ENCODE measurements at regions not wholly inside any gene's neighbourhood (a gene's known extent, or its start where the extent isn't known, plus 50 kb on each side); places are given as distances from the start of the nearest gene placed in this dataset.

DNA sequence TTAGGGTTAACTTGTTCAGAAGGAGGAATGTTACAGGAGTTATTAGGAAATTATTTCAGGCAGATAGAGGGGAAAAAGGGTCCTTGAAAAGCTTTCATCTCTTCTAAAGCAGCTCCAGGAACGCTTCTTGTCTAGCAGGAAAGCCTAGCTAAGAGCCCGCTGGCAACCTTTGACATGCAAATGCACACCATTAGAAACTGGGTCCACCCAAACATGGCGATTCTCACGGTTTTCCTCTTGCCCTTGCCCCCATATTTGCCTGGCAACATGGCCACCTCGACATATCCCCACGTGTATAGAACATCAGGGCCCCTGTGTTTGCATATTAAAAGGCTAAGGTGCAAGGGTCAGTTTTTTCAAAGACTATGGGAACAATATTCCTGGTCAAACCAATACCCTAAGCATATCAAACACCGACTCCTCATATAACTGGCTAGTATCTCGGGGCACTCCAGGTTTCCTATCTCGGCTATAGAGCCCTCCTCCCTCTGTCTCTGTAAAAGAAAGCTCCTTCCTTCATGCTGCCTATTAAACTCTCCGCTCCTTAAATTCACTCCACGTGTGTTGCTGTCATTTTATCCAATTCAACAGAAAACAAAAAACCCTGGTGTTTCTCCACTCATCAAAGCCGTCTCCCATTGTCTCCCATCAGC is 268.9 kb upstream of the HSFY2 start:
- no peak for DNase-seq (ENCODE audit: low spot score in 2 of 2)
- no peak for TF ChIP-seq POLR2AphosphoS5 (IDR thresholded peaks at IDR 0.05)
- TF ChIP-seq POLR2A (IDR thresholded peaks at IDR 0.05), result no peak
- TF ChIP-seq, protein P1, sequence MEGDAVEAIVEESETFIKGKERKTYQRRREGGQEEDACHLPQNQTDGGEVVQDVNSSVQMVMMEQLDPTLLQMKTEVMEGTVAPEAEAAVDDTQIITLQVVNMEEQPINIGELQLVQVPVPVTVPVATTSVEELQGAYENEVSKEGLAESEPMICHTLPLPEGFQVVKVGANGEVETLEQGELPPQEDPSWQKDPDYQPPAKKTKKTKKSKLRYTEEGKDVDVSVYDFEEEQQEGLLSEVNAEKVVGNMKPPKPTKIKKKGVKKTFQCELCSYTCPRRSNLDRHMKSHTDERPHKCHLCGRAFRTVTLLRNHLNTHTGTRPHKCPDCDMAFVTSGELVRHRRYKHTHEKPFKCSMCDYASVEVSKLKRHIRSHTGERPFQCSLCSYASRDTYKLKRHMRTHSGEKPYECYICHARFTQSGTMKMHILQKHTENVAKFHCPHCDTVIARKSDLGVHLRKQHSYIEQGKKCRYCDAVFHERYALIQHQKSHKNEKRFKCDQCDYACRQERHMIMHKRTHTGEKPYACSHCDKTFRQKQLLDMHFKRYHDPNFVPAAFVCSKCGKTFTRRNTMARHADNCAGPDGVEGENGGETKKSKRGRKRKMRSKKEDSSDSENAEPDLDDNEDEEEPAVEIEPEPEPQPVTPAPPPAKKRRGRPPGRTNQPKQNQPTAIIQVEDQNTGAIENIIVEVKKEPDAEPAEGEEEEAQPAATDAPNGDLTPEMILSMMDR (IDR thresholded peaks at IDR 0.05), result no peak
- Histone ChIP-seq H3K27ac (no peak overlapping the region), H3K4me1 (no peaks in the 10 kb centered on the region), H3K36me3 (no peaks in the 10 kb centered on the region), H3K9me3 (no peaks in the 10 kb centered on the region), H3K4me3 (no peak overlapping the region), H3K27me3 (no peaks in the 10 kb centered on the region)
- intact Hi-C loops (cut with DNase I; ENCODE audit: low total_unique reads), result no loop called here

DNA sequence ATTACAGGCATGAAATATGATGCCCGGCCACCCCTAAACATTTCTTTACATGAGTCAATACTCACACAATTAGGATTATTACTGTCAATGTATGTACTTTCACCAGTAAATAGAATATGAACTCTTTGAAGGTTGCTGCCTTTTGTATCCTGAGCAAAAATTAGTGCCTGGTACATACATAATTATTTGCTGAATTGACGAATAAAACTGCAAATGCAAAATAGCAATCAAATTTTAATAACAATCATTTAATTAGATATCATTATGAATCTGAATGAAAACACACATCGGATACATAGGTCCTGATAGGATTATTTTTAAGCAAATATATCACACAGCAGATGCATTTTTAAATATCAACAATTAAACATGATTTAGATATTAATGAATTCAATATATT is 253.1 kb upstream of the HSFY2 start:
- no peaks in the 10 kb centered on the region for H3K4me1 ChIP-seq
- no peak for TF ChIP-seq POLR2A (IDR thresholded peaks at IDR 0.05)
- no peak for TF ChIP-seq POLR2AphosphoS5 (IDR thresholded peaks at IDR 0.05)
- TF ChIP-seq, protein P1 (IDR thresholded peaks at IDR 0.05), result no peak
- H3K36me3 ChIP-seq, result no peaks in the 10 kb centered on the region
- intact Hi-C loops (cut with DNase I; ENCODE audit: low total_unique reads), result no loop called here
- H3K9me3 ChIP-seq, result no peaks in the 10 kb centered on the region
- no peak overlapping the region for H3K27ac ChIP-seq
- no peak for DNase-seq (ENCODE audit: low spot score in 2 of 2)
- no peaks in the 10 kb centered on the region for H3K27me3 ChIP-seq
- H3K4me3 ChIP-seq, result no peak overlapping the region

DNA sequence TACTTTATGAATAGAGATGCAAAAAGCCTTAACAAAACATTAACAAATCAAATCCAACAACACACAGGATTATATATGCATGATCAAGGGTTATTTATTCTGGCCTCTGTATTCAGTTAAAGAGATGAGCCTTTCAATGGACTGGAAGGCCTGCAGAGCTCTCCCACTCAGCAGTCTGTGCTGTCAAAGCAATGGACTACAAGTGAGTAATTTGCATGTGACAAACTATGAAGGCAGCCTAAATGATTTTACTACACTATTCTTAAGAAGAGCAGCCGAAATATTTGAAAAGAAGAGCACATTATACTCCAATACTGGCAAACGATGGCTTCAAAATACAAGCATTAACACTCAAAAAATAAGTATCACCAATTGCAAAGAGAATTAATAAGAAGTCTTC is 250.4 kb upstream of the HSFY2 start:
- no peak overlapping the region for H3K27ac ChIP-seq
- H3K36me3 ChIP-seq, result no peaks in the 10 kb centered on the region
- DNase-seq (ENCODE audit: low spot score in 2 of 2), result no peak
- no peaks in the 10 kb centered on the region for H3K27me3 ChIP-seq
- intact Hi-C loops (cut with DNase I; ENCODE audit: low total_unique reads), result no loop called here
- H3K4me1 ChIP-seq, result no peaks in the 10 kb centered on the region
- H3K4me3 ChIP-seq, result no peak overlapping the region
- no peaks in the 10 kb centered on the region for H3K9me3 ChIP-seq
- no peak for TF ChIP-seq POLR2AphosphoS5 (IDR thresholded peaks at IDR 0.05)
- TF ChIP-seq, protein P1 (IDR thresholded peaks at IDR 0.05), result no peak

DNA sequence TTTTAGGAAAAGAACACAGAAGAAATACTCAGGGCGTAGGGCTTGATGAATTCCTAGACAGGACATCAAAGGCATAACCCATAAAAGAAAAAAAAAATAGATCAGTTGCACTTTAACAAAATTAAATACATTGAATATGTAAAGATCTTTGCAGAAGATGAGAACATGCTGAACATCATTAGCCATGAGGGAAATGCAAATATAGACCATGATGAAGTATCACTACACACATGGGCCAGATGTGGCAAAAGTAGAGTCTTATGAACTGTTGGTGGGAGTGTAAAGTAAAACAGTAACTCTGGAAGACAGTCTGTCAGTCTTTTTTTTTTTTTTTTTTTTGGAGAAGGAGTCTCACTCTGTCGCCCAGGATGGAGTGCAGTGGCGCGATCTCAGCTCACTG is 246.7 kb upstream of the HSFY2 start:
- no peaks in the 10 kb centered on the region for H3K4me1 ChIP-seq
- TF ChIP-seq POLR2A (IDR thresholded peaks at IDR 0.05) (no peak), POLR2AphosphoS5 (IDR thresholded peaks at IDR 0.05) (no peak)
- TF ChIP-seq, protein P1 (IDR thresholded peaks at IDR 0.05), result no peak
- intact Hi-C loops (cut with DNase I; ENCODE audit: low total_unique reads), result no loop called here

DNA sequence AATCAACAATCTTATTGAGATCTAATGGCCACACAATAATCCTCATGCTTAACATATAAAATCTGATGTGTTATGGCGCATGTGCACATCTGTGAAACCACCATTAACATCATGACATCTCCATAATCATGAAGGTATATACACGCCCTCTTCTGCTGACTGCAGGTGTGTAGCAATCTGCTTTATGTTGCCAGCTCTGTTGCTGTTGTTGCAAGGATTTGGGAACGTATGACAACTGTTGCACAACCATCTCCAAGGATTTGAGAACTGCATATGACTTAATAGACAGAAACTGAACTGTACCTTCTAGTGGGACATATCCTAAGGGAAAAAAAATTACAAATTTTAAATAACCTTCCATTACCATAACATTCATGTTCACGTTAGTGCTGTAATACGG is 243.5 kb upstream of the HSFY2 start:
- no peaks in the 10 kb centered on the region for H3K36me3 ChIP-seq
- no peaks in the 10 kb centered on the region for H3K4me1 ChIP-seq
- no peak overlapping the region for H3K4me3 ChIP-seq
- H3K9me3 ChIP-seq, result no peaks in the 10 kb centered on the region
- no peak for TF ChIP-seq POLR2A (IDR thresholded peaks at IDR 0.05)
- TF ChIP-seq, protein P1 (IDR thresholded peaks at IDR 0.05), result no peak
- no peak for TF ChIP-seq POLR2AphosphoS5 (IDR thresholded peaks at IDR 0.05)
- intact Hi-C loops (cut with DNase I; ENCODE audit: low total_unique reads), result no loop called here
- H3K27me3 ChIP-seq, result no peaks in the 10 kb centered on the region
- no peak overlapping the region for H3K27ac ChIP-seq
- DNase-seq (ENCODE audit: low spot score in 2 of 2), result no peak

More for the DNA sequence above, 246.7 kb upstream of the HSFY2 start:
- Histone ChIP-seq H3K4me3 (no peak overlapping the region), H3K36me3 (no peaks in the 10 kb centered on the region), H3K27ac (no peak overlapping the region), H3K9me3 (no peaks in the 10 kb centered on the region), H3K27me3 (no peaks in the 10 kb centered on the region)
- DNase-seq (ENCODE audit: low spot score in 2 of 2), result no peak
